SK-N-SH (cell line): ENCODE measurements at regions not wholly inside any gene's neighbourhood (a gene's known extent, or its start where the extent isn't known, plus 50 kb on each side); places are given as distances from the start of the nearest gene placed in this dataset.

Experiments
- CTCF ChIA-PET: fragments of 300-600, 350-600 bp; formaldehyde crosslinking; extraction: SDS; loops from one replicate; lab custom pipeline; 2021; lab: Yijun Ruan, JAX
- POLR2A ChIA-PET: fragments of 350-600 bp; sonication (Branson Sonifier 250); formaldehyde crosslinking; extraction: SDS; loops from one replicate; lab custom pipeline; 2020; ENCODE audit warnings: antibody characterized with exemption, inconsistent platforms; lab: Yijun Ruan, JAX
- DNase-seq: peaks from one replicate; pipeline ENCODE4 v3.0.0; 2012
- H2AFZ ChIP-seq: fragments of 200-600 bp; sonication (generic); 2 replicates; pipeline ENCODE4 v1.8.1; 2016; ENCODE audit warnings: antibody characterized with exemption, mild to moderate bottlenecking, low read depth
- H3F3A ChIP-seq: fragments of 200-600 bp; sonication (generic); replicated peaks from 2 replicates; pipeline ENCODE3; 2016; ENCODE audit warnings: antibody characterized with exemption, mild to moderate bottlenecking; ENCODE audit not compliant: insufficient read depth
- H3K27ac ChIP-seq, 2 experiments: fragments of 200-500 bp in 1 of 2; fragments of 200-600 bp in 1 of 2; sonication (Bioruptor generic) in 1 of 2; sonication (generic), shearing (Covaris generic) in 1 of 2; 2 replicates each; pipeline versions ENCODE4 v1.5.1 to v1.6.1; 2014 to 2016; ENCODE audit warnings: low read depth in 2 of 2, inconsistent platforms in 1 of 2, low read length in 1 of 2, mild to moderate bottlenecking in 1 of 2, mixed read lengths in 1 of 2
- H3K27me3 ChIP-seq: fragments of 200-600 bp; sonication (generic), shearing (Covaris generic); 2 replicates; pipeline ENCODE4 v1.6.1; 2016; ENCODE audit warnings: mixed run types; ENCODE audit not compliant: insufficient read depth
- H3K36me3 ChIP-seq, 2 experiments: fragments of 200-500 bp in 1 of 2; fragments of 200-600 bp in 1 of 2; sonication (Bioruptor generic) in 1 of 2; sonication (generic) in 1 of 2; replicated peaks in 1 of 2; 2 replicates each; pipeline versions ENCODE3 to v1.5.1; 2014 to 2016; ENCODE audit warnings: low read length in 1 of 2, mild to moderate bottlenecking in 1 of 2; ENCODE audit not compliant: insufficient read depth in 2 of 2, control insufficient read depth in 1 of 2
- H3K4me1 ChIP-seq, 2 experiments: fragments of 200-500 bp in 1 of 2; fragments of 200-600 bp in 1 of 2; sonication (Bioruptor generic) in 1 of 2; sonication (generic), shearing (Covaris generic) in 1 of 2; 2 replicates each; pipeline versions ENCODE4 v1.5.1 to v1.6.1; 2014 to 2016; ENCODE audit warnings: low read depth in 1 of 2, low read length in 1 of 2, mixed run types in 1 of 2; ENCODE audit not compliant: insufficient read depth in 2 of 2, control insufficient read depth in 1 of 2
- H3K4me2 ChIP-seq: fragments of 200-600 bp; sonication (generic), shearing (Covaris generic); 2 replicates; pipeline ENCODE4 v1.6.1; 2017; ENCODE audit warnings: mixed run types
- H3K4me3 ChIP-seq, 2 experiments: fragments of 200-500 bp in 1 of 2; fragments of 200-600 bp in 1 of 2; sonication (Bioruptor generic) in 1 of 2; sonication (generic), shearing (Covaris generic) in 1 of 2; 2 replicates each; pipeline versions ENCODE4 v1.5.1 to v1.8.1; 2014 to 2016; ENCODE audit warnings: low read depth in 2 of 2, inconsistent platforms in 1 of 2, low read length in 1 of 2, mild to moderate bottlenecking in 1 of 2, mixed read lengths in 1 of 2, moderate library complexity in 1 of 2
- H3K79me2 ChIP-seq: fragments of 200-600 bp; sonication (generic); 2 replicates; pipeline ENCODE4 v1.8.1; 2017; ENCODE audit warnings: mild to moderate bottlenecking; ENCODE audit not compliant: insufficient read depth
- H3K9ac ChIP-seq: fragments of 200-600 bp; sonication (generic); 2 replicates; pipeline ENCODE4 v1.6.1; 2017; ENCODE audit warnings: mixed run types
- H3K9me2 ChIP-seq: fragments of 200-600 bp; sonication (generic); 2 replicates; pipeline ENCODE4 v1.6.1; 2017; ENCODE audit warnings: mixed run types
- H3K9me3 ChIP-seq: fragments of 200-600 bp; sonication (generic); 2 replicates; pipeline ENCODE4 v1.6.1; 2017; ENCODE audit warnings: mixed run types, mild to moderate bottlenecking, moderate library complexity
- H4K20me1 ChIP-seq: fragments of 200-600 bp; sonication (generic); 2 replicates; pipeline ENCODE4 v1.6.1; 2017; ENCODE audit warnings: mild to moderate bottlenecking, mixed run types; ENCODE audit not compliant: insufficient read depth
- ELF1 ChIP-seq: IDR thresholded peaks from 2 replicates; pipeline ENCODE4 v1.4.0; 2012
- EZH2phosphoT487 ChIP-seq: fragments of 200-600 bp; sonication (generic); IDR thresholded peaks from 2 replicates; pipeline ENCODE4 v1.6.1; 2017; ENCODE audit warnings: low read depth, mixed run types, mild to moderate bottlenecking, antibody characterized with exemption, moderate library complexity, borderline replicate concordance
- FOXJ3 ChIP-seq: sonication (generic); formaldehyde crosslinking; IDR thresholded peaks from 2 replicates; pipeline ENCODE4 v1.5.1; 2020; ENCODE audit warnings: mild to moderate bottlenecking, missing genetic modification reagents
- GATA2 ChIP-seq: sonication (generic); formaldehyde crosslinking; IDR thresholded peaks from 2 replicates; pipeline ENCODE4 v1.5.0; 2020; ENCODE audit warnings: mild to moderate bottlenecking, missing genetic modification reagents
- JUND ChIP-seq: IDR thresholded peaks from 2 replicates; pipeline ENCODE4 v1.4.0; 2012
- MEF2A ChIP-seq: IDR thresholded peaks from 2 replicates; pipeline ENCODE4 v1.4.0; 2012; ENCODE audit warnings: low read depth, borderline replicate concordance
- MXI1 ChIP-seq: IDR thresholded peaks from 2 replicates; pipeline ENCODE4 v1.6.1; 2012; ENCODE audit warnings: mild to moderate bottlenecking, low read depth, low read length, improper control_type of control experiment
- POLR2AphosphoS5 ChIP-seq: IDR thresholded peaks from 2 replicates; pipeline ENCODE4 v1.6.1; 2012; ENCODE audit warnings: low read depth, low read length
- RXRA ChIP-seq: IDR thresholded peaks from 2 replicates; pipeline ENCODE4 v1.4.0; 2012; ENCODE audit warnings: low read depth, mild to moderate bottlenecking, borderline replicate concordance
- TAF1 ChIP-seq: IDR thresholded peaks from 2 replicates; pipeline ENCODE4 v1.6.1; 2012; ENCODE audit warnings: low read depth, mild to moderate bottlenecking, low read length, moderate library complexity, borderline replicate concordance
- TCF12 ChIP-seq: IDR thresholded peaks from 2 replicates; pipeline ENCODE4 v1.4.0; 2012
- WGBS: methylation state at CpG from one replicate; pipeline ENCODE4 v1.1.6; 2017; ENCODE audit warnings: low lambda C conversion rate; 5-methylcytosine and 5-hydroxymethylcytosine counted together
- TF ChIP-seq, protein P1 (sequence below): IDR thresholded peaks from 2 replicates; pipeline ENCODE4 v1.4.0; 2012; ENCODE audit warnings: low read depth, borderline replicate concordance
- TF ChIP-seq, protein P2 (sequence below): IDR thresholded peaks from 2 replicates; pipeline ENCODE4 v1.6.1; 2012; ENCODE audit warnings: mild to moderate bottlenecking, low read depth, low read length, moderate library complexity
- TF ChIP-seq, protein P3 (sequence below): fragments of 150-350 bp; IDR thresholded peaks from 2 replicates; pipeline ENCODE4 v1.6.1; 2017; ENCODE audit warnings: antibody characterized with exemption, low read length, low read depth, borderline replicate concordance
- TF ChIP-seq, protein P4 (sequence below): IDR thresholded peaks from 2 replicates; pipeline ENCODE4 v1.4.0; 2012; ENCODE audit warnings: low read depth
- TF ChIP-seq, protein P5 (sequence below): IDR thresholded peaks from 2 replicates; pipeline ENCODE4; 2012

DNA sequence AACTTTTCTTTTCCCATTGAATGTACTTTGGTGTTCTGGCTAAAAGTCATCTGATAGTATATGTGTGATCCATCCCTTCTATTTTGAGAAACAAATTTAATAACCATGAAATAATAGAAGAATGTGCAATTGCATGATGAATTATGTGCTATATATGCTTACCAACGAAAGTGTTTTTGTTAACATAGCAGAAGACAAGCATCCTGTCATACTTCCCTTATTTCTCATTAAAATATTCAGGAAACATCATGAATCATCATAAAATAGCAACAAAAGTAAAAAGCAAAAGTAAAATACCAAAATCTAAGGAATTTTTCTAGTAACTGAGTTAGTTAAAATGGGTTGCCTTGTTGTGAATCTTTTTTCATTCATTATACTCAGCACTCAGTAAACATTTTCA lies 409.0 kb upstream of the PDE3A start:
- no peak for DNase-seq
- H4K20me1 ChIP-seq: no peaks in the 10 kb centered on the region
- H3K36me3 ChIP-seq: no peaks in the 10 kb centered on the region
- peaks cover 7% of the 10 kb centered on the region for H3F3A ChIP-seq
- ChIA-PET POLR2A (no interaction called here), CTCF (interaction anchor here (1.2 to 1.3 kb wide), 2 partner anchors 19 to 21 kb away, joined by 3 read pairs; no protein-coding TSS in a partner anchor)
- H3K9ac ChIP-seq: peak overlapping the region; percentile 11; the same call in 1 of the 2 replicates
- no peaks in the 10 kb centered on the region for H3K79me2 ChIP-seq
- H3K4me1 ChIP-seq: peaks cover 0 to 10% of the 10 kb centered on the region in 2 experiments; a peak in 3 of 4 replicates
- H3K9me2 ChIP-seq: no peaks in the 10 kb centered on the region
- no peak overlapping the region for H3K4me2 ChIP-seq
- peak overlapping the region; percentile 22 to 75; a peak in 3 of 4 replicates for H3K27ac ChIP-seq
- H2AFZ ChIP-seq: no peak overlapping the region
- 28% methylated on average over 1 of the region's 1 CpG for WGBS
- H3K4me3 ChIP-seq: no peak overlapping the region; a peak in 1 of 4 replicates
- no peak for TF ChIP-seq EZH2phosphoT487
- no peak for TF ChIP-seq JUND
- TF ChIP-seq MXI1: no peak
- TF ChIP-seq TCF12: no peak
- TF ChIP-seq, protein P1, sequence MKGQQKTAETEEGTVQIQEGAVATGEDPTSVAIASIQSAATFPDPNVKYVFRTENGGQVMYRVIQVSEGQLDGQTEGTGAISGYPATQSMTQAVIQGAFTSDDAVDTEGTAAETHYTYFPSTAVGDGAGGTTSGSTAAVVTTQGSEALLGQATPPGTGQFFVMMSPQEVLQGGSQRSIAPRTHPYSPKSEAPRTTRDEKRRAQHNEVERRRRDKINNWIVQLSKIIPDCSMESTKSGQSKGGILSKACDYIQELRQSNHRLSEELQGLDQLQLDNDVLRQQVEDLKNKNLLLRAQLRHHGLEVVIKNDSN: no peak
- TF ChIP-seq, protein P2, sequence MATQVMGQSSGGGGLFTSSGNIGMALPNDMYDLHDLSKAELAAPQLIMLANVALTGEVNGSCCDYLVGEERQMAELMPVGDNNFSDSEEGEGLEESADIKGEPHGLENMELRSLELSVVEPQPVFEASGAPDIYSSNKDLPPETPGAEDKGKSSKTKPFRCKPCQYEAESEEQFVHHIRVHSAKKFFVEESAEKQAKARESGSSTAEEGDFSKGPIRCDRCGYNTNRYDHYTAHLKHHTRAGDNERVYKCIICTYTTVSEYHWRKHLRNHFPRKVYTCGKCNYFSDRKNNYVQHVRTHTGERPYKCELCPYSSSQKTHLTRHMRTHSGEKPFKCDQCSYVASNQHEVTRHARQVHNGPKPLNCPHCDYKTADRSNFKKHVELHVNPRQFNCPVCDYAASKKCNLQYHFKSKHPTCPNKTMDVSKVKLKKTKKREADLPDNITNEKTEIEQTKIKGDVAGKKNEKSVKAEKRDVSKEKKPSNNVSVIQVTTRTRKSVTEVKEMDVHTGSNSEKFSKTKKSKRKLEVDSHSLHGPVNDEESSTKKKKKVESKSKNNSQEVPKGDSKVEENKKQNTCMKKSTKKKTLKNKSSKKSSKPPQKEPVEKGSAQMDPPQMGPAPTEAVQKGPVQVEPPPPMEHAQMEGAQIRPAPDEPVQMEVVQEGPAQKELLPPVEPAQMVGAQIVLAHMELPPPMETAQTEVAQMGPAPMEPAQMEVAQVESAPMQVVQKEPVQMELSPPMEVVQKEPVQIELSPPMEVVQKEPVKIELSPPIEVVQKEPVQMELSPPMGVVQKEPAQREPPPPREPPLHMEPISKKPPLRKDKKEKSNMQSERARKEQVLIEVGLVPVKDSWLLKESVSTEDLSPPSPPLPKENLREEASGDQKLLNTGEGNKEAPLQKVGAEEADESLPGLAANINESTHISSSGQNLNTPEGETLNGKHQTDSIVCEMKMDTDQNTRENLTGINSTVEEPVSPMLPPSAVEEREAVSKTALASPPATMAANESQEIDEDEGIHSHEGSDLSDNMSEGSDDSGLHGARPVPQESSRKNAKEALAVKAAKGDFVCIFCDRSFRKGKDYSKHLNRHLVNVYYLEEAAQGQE: no peak
- TF ChIP-seq TAF1: no peak
- TF ChIP-seq, protein P3, sequence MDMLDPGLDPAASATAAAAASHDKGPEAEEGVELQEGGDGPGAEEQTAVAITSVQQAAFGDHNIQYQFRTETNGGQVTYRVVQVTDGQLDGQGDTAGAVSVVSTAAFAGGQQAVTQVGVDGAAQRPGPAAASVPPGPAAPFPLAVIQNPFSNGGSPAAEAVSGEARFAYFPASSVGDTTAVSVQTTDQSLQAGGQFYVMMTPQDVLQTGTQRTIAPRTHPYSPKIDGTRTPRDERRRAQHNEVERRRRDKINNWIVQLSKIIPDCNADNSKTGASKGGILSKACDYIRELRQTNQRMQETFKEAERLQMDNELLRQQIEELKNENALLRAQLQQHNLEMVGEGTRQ: no peak
- no peak for TF ChIP-seq RXRA
- no peak for TF ChIP-seq GATA2 (CRISPR knock-in tag)
- TF ChIP-seq, protein P4, sequence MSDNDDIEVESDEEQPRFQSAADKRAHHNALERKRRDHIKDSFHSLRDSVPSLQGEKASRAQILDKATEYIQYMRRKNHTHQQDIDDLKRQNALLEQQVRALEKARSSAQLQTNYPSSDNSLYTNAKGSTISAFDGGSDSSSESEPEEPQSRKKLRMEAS: no peak
- TF ChIP-seq POLR2AphosphoS5: no peak
- no peak for TF ChIP-seq FOXJ3 (CRISPR knock-in tag)
- TF ChIP-seq ELF1: no peak
- TF ChIP-seq, protein P5, sequence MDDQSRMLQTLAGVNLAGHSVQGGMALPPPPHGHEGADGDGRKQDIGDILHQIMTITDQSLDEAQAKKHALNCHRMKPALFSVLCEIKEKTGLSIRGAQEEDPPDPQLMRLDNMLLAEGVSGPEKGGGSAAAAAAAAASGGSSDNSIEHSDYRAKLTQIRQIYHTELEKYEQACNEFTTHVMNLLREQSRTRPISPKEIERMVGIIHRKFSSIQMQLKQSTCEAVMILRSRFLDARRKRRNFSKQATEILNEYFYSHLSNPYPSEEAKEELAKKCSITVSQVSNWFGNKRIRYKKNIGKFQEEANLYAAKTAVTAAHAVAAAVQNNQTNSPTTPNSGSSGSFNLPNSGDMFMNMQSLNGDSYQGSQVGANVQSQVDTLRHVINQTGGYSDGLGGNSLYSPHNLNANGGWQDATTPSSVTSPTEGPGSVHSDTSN: no peak
- TF ChIP-seq MEF2A: no peak
- H3K9me3 ChIP-seq: no peaks in the 10 kb centered on the region
- H3K27me3 ChIP-seq: no peaks in the 10 kb centered on the region
